ENCODE measurements at regions not wholly inside any gene's neighbourhood (a gene's known extent, or its start where the extent isn't known, plus 50 kb on each side); places are given as distances from the start of the nearest gene placed in this dataset.

GRCh38 chr4:144903953-144904711 is 193.9 kb downstream of the ANAPC10 start:
- no peak for DNase-seq

- no peak for DNase-seq
These were observed 192.7 kb downstream of the ANAPC10 start for GRCh38 chr4:144905286-144905685.

- DNase-seq, result no peak
These were observed 191.6 kb downstream of the ANAPC10 start for GRCh38 chr4:144906181-144906925.

GRCh38 chr4:144910723-144911122 is 187.3 kb downstream of the ANAPC10 start:
- DNase-seq, result no peak
